Testis (tissue), 2 donors: ENCODE measurements at regions not wholly inside any gene's neighbourhood (a gene's known extent, or its start where the extent isn't known, plus 50 kb on each side); places are given as distances from the start of the nearest gene placed in this dataset.

ENCODE experiments used
- CTCF ChIP-seq, 3 experiments: fragments of 450-650 bp in 2 of 3; fragments of 200-600 bp in 1 of 3; sonication (generic) in 1 of 3; IDR thresholded peaks; one replicate each; pipeline ENCODE4 v1.5.1; 2016 to 2019; ENCODE audit warnings: antibody characterized with exemption in 3 of 3, mild to moderate bottlenecking in 2 of 3, moderate library complexity in 1 of 3
- POLR2A ChIP-seq: fragments of 450-650 bp; IDR thresholded peaks from one replicate; pipeline ENCODE4 v1.6.1; 2017; ENCODE audit warnings: antibody characterized with exemption, mild to moderate bottlenecking, moderate library complexity

- TF ChIP-seq CTCF (IDR thresholded peaks at IDR 0.05): no peak
- no peak for TF ChIP-seq POLR2A
Measured at GRCh38 chr13:62371737-62372136, 956.1 kb upstream of the PCDH20 start.
